GM12878 (cell line): ENCODE measurements at regions not wholly inside any gene's neighbourhood (a gene's known extent, or its start where the extent isn't known, plus 50 kb on each side); places are given as distances from the start of the nearest gene placed in this dataset.

Experiments
- HCFC1 ChIP-seq: fragments of 150-350 bp; IDR thresholded peaks from 2 replicates; pipeline ENCODE4 v1.6.1; 2014; ENCODE audit warnings: low read length
- POLR2AphosphoS5 ChIP-seq: IDR thresholded peaks from 2 replicates; pipeline ENCODE4 v1.6.1; 2011; ENCODE audit warnings: mild to moderate bottlenecking, low read length, inconsistent platforms
- REST ChIP-seq: IDR thresholded peaks from 2 replicates; pipeline ENCODE4 v1.6.1; 2012; ENCODE audit warnings: mild to moderate bottlenecking, low read depth, low read length
- SIN3A ChIP-seq: IDR thresholded peaks from 2 replicates; pipeline ENCODE4 v1.6.1; 2012; ENCODE audit warnings: low read depth, low read length, improper control_type of control experiment
- ZNF274 ChIP-seq: IDR thresholded peaks from one replicate; pipeline ENCODE4 v1.8.0; 2011; ENCODE audit not compliant: insufficient read length, insufficient read depth
- TF ChIP-seq, protein P1 (sequence below): IDR thresholded peaks from 2 replicates; pipeline ENCODE4 v1.6.1; 2012; ENCODE audit warnings: low read length, inconsistent platforms
- TF ChIP-seq, protein P2 (sequence below), 3 experiments: IDR thresholded peaks in 2 of 3; conservative IDR thresholded peaks in 1 of 3; 2 replicates each; pipeline ENCODE4 v1.5.1; 2011; ENCODE audit warnings: low read depth in 3 of 3, low read length in 3 of 3, mild to moderate bottlenecking in 3 of 3, control low read depth in 2 of 3, moderate library complexity in 2 of 3, inconsistent platforms in 1 of 3, mixed read lengths in 1 of 3; ENCODE audit not compliant: control insufficient read depth in 2 of 3, insufficient read depth in 1 of 3; ENCODE audit errors: extremely low read depth in 1 of 3

DNA sequence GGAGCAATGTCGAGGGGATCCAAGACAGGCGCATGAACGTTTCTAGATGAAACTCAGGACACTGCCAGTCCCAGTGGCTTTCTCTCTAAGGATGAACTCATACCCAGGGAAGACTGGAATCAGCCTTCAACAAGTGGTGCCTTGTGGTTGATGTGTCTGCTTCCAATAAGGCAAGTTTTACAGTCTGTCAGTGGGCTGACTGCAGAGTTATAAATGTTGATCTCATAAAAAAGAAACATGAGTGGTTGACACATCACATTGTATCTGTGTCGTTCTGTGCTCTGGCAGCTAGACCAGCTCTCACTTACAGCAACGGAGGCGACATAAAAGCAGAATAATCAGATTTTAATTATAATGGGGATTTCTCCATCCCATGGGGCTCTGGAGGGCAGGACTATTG is 96.7 kb downstream of the SNX19 start:
- no peak for TF ChIP-seq REST
- TF ChIP-seq HCFC1 = no peak
- no peak for TF ChIP-seq SIN3A
- TF ChIP-seq ZNF274 = no peak
- TF ChIP-seq, protein P1, sequence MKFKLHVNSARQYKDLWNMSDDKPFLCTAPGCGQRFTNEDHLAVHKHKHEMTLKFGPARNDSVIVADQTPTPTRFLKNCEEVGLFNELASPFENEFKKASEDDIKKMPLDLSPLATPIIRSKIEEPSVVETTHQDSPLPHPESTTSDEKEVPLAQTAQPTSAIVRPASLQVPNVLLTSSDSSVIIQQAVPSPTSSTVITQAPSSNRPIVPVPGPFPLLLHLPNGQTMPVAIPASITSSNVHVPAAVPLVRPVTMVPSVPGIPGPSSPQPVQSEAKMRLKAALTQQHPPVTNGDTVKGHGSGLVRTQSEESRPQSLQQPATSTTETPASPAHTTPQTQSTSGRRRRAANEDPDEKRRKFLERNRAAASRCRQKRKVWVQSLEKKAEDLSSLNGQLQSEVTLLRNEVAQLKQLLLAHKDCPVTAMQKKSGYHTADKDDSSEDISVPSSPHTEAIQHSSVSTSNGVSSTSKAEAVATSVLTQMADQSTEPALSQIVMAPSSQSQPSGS = no peak
- TF ChIP-seq POLR2AphosphoS5 = no peak
- TF ChIP-seq, protein P2, sequence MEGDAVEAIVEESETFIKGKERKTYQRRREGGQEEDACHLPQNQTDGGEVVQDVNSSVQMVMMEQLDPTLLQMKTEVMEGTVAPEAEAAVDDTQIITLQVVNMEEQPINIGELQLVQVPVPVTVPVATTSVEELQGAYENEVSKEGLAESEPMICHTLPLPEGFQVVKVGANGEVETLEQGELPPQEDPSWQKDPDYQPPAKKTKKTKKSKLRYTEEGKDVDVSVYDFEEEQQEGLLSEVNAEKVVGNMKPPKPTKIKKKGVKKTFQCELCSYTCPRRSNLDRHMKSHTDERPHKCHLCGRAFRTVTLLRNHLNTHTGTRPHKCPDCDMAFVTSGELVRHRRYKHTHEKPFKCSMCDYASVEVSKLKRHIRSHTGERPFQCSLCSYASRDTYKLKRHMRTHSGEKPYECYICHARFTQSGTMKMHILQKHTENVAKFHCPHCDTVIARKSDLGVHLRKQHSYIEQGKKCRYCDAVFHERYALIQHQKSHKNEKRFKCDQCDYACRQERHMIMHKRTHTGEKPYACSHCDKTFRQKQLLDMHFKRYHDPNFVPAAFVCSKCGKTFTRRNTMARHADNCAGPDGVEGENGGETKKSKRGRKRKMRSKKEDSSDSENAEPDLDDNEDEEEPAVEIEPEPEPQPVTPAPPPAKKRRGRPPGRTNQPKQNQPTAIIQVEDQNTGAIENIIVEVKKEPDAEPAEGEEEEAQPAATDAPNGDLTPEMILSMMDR (IDR thresholded peaks at IDR 0.05 in 2 of 3, conservative IDR thresholded peaks at IDR 0.05 in 1 of 3; ENCODE audit: control insufficient read depth in 2 of 3, extremely low read depth in 1 of 3, insufficient read depth in 1 of 3, low read depth in 3 of 3, low read length in 3 of 3) = no peak
